ENCODE measurements at regions not wholly inside any gene's neighbourhood (a gene's known extent, or its start where the extent isn't known, plus 50 kb on each side); places are given as distances from the start of the nearest gene placed in this dataset.

DNA sequence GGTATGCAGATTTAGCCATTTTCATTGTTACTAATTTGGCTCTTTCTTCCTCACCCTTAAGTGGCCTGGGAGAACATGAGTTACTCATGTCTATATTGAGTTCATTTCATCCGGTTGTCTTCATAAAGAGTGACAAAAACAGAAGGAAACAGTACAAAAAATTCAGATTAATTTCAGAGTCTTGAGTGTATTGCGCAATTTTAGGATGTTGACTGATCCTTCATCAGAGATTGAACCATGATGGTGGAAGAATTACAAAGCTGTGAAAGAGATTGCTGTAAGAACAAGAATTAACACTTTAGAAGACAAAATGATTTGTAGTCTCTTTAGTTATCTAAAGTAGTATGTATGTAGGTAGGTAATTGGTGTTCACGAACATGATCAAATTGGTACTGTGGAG, 194.0 kb upstream of the PPP1R3A start:
- TF ChIP-seq, protein P1, sequence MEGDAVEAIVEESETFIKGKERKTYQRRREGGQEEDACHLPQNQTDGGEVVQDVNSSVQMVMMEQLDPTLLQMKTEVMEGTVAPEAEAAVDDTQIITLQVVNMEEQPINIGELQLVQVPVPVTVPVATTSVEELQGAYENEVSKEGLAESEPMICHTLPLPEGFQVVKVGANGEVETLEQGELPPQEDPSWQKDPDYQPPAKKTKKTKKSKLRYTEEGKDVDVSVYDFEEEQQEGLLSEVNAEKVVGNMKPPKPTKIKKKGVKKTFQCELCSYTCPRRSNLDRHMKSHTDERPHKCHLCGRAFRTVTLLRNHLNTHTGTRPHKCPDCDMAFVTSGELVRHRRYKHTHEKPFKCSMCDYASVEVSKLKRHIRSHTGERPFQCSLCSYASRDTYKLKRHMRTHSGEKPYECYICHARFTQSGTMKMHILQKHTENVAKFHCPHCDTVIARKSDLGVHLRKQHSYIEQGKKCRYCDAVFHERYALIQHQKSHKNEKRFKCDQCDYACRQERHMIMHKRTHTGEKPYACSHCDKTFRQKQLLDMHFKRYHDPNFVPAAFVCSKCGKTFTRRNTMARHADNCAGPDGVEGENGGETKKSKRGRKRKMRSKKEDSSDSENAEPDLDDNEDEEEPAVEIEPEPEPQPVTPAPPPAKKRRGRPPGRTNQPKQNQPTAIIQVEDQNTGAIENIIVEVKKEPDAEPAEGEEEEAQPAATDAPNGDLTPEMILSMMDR (conservative IDR thresholded peaks at IDR 0.05), result no peak
- no peak overlapping the region for H3K27ac ChIP-seq

DNA sequence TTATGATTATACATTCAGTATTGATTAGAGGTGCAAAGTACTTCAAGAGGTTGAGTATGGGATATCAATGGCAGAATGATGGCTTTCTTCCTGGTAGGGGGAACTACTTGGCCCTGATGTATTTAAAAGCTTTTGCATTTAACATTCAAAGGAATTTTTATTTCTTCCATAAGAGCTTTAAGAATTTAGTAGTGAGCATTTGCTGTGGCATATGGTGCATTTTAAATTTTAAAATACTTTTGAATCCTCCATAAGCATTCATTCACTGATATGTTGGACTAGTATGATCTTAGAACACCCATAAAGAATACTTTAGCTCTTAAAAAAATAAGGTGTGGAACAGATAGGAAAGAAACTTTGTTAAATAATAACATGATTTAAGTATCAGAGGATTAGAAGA, 191.9 kb upstream of the PPP1R3A start:
- TF ChIP-seq, protein P1 (conservative IDR thresholded peaks at IDR 0.05), result no peak
- no peak overlapping the region for H3K27ac ChIP-seq

DNA sequence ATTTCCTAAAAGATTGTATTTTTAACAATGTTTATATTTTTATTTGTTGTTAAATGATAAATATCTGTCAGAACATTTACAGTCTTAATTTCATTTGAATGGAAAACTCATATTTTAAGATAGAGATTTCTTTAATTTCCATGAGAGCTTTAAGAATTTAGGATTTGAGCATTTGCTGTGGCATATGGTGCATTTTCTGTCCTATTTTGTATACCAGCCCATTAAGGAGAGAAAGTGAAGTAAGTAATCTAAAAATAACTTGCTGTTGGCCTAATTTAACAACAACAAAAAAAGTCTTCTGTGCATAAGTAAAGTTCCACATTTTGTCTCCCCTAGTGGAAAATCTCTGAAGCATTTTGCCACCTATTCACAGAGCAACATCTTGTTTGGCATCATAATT, 190.9 kb upstream of the PPP1R3A start:
- TF ChIP-seq, protein P1 (conservative IDR thresholded peaks at IDR 0.05), result no peak
- H3K27ac ChIP-seq, result no peak overlapping the region

DNA sequence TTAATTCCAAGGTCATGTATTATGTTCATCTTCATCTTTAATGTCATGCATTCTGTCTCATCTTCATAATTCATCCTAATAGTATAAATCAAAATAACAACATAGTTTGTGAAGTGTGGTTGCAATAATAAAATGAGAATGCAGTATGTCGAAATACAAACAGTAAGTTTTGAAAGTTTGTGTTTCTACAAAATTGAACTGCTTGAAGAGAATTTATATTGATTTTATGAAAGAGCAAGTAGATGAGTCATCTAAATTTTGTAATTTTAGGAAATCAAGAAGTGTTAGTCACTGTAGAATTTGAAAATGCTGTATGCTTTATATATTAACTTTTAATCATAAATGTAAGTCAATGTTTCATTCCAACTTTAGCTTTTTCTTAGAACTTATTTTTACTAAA, 190.5 kb upstream of the PPP1R3A start:
- no peak overlapping the region for H3K27ac ChIP-seq
- TF ChIP-seq, protein P1 (conservative IDR thresholded peaks at IDR 0.05), result no peak

DNA sequence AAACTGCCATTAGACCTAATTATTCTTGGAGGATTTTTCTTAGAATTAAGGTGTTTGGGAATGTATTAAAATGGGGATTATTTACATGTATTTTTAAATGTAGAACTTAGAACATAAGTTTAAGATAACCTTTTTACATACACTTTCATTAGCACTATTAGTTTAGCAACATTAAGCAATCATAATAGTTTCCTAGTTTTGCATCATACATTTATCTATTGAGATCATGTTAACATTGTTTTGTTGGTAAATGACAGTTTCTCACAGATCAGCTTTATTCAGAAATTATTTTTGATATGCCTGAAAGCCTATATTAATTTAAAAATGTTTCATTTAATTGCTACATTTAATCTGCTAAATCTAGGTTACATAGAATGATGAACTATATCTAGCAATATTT, 189.7 kb upstream of the PPP1R3A start:
- TF ChIP-seq, protein P1 (conservative IDR thresholded peaks at IDR 0.05), result no peak

DNA sequence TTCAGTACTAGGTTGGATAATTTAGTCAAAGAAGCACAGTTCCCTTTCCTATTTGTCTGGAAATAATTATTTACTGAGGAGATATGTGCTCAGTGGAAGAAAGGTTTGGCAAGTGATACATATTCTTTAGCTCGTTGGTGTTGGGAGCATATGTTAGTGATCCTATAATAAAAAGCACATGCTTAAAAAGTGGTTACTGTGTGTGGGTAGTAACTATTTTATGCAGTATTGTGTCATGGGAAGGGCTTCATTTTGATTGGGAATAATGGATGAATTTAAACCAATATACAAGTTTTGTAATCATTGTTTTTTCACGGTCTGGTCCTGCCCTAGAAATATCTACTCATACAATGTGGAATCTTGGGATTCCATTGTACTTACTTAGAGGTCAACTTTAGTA, 188.7 kb upstream of the PPP1R3A start:
- no peak overlapping the region for H3K27ac ChIP-seq

More for the DNA sequence above, 189.7 kb upstream of the PPP1R3A start:
- H3K27ac ChIP-seq, result no peak overlapping the region

DNA sequence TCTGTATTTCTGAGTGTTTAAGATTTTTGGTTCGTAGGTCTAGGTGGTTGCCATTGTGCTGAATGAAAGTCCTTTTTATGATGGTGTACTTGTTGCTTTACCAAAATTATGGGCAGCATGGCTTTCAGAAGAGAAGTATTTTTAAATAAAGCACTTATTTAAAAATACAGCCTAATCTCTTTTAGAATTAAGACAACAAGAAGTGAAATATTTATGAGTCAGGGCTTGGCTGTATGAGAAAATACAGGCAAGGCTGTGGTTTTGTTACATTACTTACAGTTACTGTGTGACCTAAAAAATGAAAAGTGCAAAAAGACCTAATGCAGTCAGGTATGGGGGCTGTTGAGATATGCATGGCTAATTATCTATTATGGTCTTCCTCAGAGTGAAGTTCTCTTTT, 185.2 kb upstream of the PPP1R3A start:
- H3K27ac ChIP-seq, result no peak overlapping the region
- TF ChIP-seq, protein P1 (conservative IDR thresholded peaks at IDR 0.05), result no peak

More for the DNA sequence above, 188.7 kb upstream of the PPP1R3A start:
- TF ChIP-seq, protein P1 (conservative IDR thresholded peaks at IDR 0.05), result no peak

DNA sequence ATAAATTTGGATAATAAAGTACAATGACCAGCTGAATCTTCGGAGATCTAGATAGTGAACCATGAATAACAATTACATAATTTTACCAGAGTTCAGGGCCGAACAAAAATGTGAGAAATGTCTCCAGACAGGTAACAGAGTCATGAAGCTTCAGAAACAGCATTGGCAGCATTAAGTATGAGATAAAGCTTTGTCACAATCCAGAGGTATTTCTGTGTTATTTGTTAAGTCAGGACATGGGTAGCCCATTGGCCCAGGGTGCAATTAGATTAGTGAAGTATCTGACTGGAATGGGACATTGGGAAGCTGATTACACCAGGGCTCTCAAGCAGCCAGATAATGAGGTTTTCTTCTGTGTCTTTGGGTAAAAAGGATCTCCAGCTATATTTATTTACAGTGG, 184.2 kb upstream of the PPP1R3A start:
- TF ChIP-seq, protein P1 (conservative IDR thresholded peaks at IDR 0.05), result no peak
- H3K27ac ChIP-seq, result no peak overlapping the region
